Lower lobe of right lung (tissue), 2 donors: ENCODE measurements at regions not wholly inside any gene's neighbourhood (a gene's known extent, or its start where the extent isn't known, plus 50 kb on each side); places are given as distances from the start of the nearest gene placed in this dataset.

Experiments
- ATAC-seq, 2 donors: fragments of 200-7000 bp; cut with Tn5 transposase; one replicate each; pipeline ENCODE4 v1.9.1; 2020 to 2022; ENCODE audit warnings: mild to moderate bottlenecking in 2 of 2, moderate library complexity in 2 of 2
- DNase-seq: peaks from one replicate; pipeline ENCODE4 v3.0.0-alpha.2; 2020
- H3K27ac ChIP-seq: fragments of 200-600 bp; one replicate; pipeline ENCODE4 v1.8.0; 2022
- H3K27me3 ChIP-seq: fragments of 200-600 bp; one replicate; pipeline ENCODE4 v1.8.0; 2022; ENCODE audit warnings: low read depth
- H3K36me3 ChIP-seq: fragments of 200-600 bp; one replicate; pipeline ENCODE4 v1.8.0; 2022; ENCODE audit warnings: mild to moderate bottlenecking
- H3K4me1 ChIP-seq: fragments of 200-600 bp; one replicate; pipeline ENCODE4 v1.8.0; 2022
- H3K4me3 ChIP-seq: fragments of 200-600 bp; one replicate; pipeline ENCODE4 v1.8.0; 2022; ENCODE audit warnings: mild to moderate bottlenecking
- H3K9me3 ChIP-seq: fragments of 200-600 bp; one replicate; pipeline ENCODE4 v1.8.0; 2022
- CTCF ChIP-seq: fragments of 200-600 bp; IDR thresholded peaks from one replicate; pipeline ENCODE4 v1.8.0; 2022; ENCODE audit warnings: antibody characterized with exemption, mild to moderate bottlenecking
- intact Hi-C: fragments of 100-400 bp; cut with DNase I; formaldehyde crosslinking; loops from one replicate; pipeline ENCODE4 v1.11.0; 2022
- donor health status: DM: no; HTN: yes; CAD: no; lungs with severe emphysema.

- H3K27ac ChIP-seq, result no peak overlapping the region
- no peaks in the 10 kb centered on the region for H3K9me3 ChIP-seq
- H3K36me3 ChIP-seq, result no peaks in the 10 kb centered on the region
- ATAC-seq (no peak), DNase-seq (no peak)
- no peaks in the 10 kb centered on the region for H3K4me1 ChIP-seq
- TF ChIP-seq CTCF, result no peak
- intact Hi-C loops, result no loop called here
- H3K27me3 ChIP-seq, result no peaks in the 10 kb centered on the region
- no peak overlapping the region for H3K4me3 ChIP-seq
These were observed 98.0 kb upstream of the SLC25A36 start for GRCh38 chr3:140843656-140844055.

- Histone ChIP-seq H3K9me3 (no peaks in the 10 kb centered on the region), H3K27me3 (no peaks in the 10 kb centered on the region), H3K36me3 (no peaks in the 10 kb centered on the region), H3K4me1 (no peaks in the 10 kb centered on the region), H3K27ac (no peak overlapping the region), H3K4me3 (no peak overlapping the region)
- TF ChIP-seq CTCF, result no peak
- ATAC-seq (no peak), DNase-seq (no peak)
- intact Hi-C loops, result no loop called here
These were observed 97.6 kb upstream of the SLC25A36 start for GRCh38 chr3:140844072-140844471.

- TF ChIP-seq CTCF, result no peak
- H3K4me1 ChIP-seq, result no peaks in the 10 kb centered on the region
- H3K4me3 ChIP-seq, result no peak overlapping the region
- no peaks in the 10 kb centered on the region for H3K9me3 ChIP-seq
- H3K27ac ChIP-seq, result no peak overlapping the region
- no peaks in the 10 kb centered on the region for H3K27me3 ChIP-seq
- ATAC-seq (no peak), DNase-seq (no peak)
- intact Hi-C loops, result no loop called here
- no peaks in the 10 kb centered on the region for H3K36me3 ChIP-seq
These were observed 95.8 kb upstream of the SLC25A36 start for GRCh38 chr3:140845882-140846281.

- TF ChIP-seq CTCF, result no peak
- H3K4me3 ChIP-seq, result no peak overlapping the region
- H3K27ac ChIP-seq, result no peak overlapping the region
- no peaks in the 10 kb centered on the region for H3K36me3 ChIP-seq
- H3K27me3 ChIP-seq, result no peaks in the 10 kb centered on the region
- DNase-seq, result no peak
- no peak for ATAC-seq
- intact Hi-C loops, result no loop called here
- no peaks in the 10 kb centered on the region for H3K4me1 ChIP-seq
- no peaks in the 10 kb centered on the region for H3K9me3 ChIP-seq
These were observed 93.0 kb upstream of the SLC25A36 start for GRCh38 chr3:140848666-140849065.

- intact Hi-C loops, result no loop called here
- no peaks in the 10 kb centered on the region for H3K4me1 ChIP-seq
- no peak overlapping the region for H3K27ac ChIP-seq
- H3K4me3 ChIP-seq, result no peak overlapping the region
- TF ChIP-seq CTCF, result no peak
- no peaks in the 10 kb centered on the region for H3K36me3 ChIP-seq
- no peaks in the 10 kb centered on the region for H3K27me3 ChIP-seq
- H3K9me3 ChIP-seq, result no peaks in the 10 kb centered on the region
- ATAC-seq (no peak), DNase-seq (no peak)
These were observed 91.3 kb upstream of the SLC25A36 start for GRCh38 chr3:140850210-140850955.
